ENCODE measurements at regions not wholly inside any gene's neighbourhood (a gene's known extent, or its start where the extent isn't known, plus 50 kb on each side); places are given as distances from the start of the nearest gene placed in this dataset.

GRCh38 chr13:100876044-100876403 is 201.4 kb upstream of the TMTC4 start:
- TF ChIP-seq CTCF (IDR thresholded peaks at IDR 0.05; ENCODE audit: low read depth, low read length, missing input control), result no peak
- no peak for TF ChIP-seq GABPA (IDR thresholded peaks at IDR 0.05 in 1 of 2, conservative IDR thresholded peaks at IDR 0.05 in 1 of 2)
- no peak for TF ChIP-seq RAD21 (IDR thresholded peaks at IDR 0.05)
- no peak for TF ChIP-seq REST (IDR thresholded peaks at IDR 0.05)
- TF ChIP-seq TAF1 (conservative IDR thresholded peaks at IDR 0.05), result no peak

Measured in liver (tissue), 3 donors.